Skin epidermis (tissue), 12 donors: ENCODE measurements at regions not wholly inside any gene's neighbourhood (a gene's known extent, or its start where the extent isn't known, plus 50 kb on each side); places are given as distances from the start of the nearest gene placed in this dataset.
"Not testable (repeated sequence)": the region's sequence is repeated elsewhere in the genome, so short reads cannot be mapped to it uniquely, and the experiment has no call there.

ENCODE experiments used
- H3K27ac ChIP-seq, 21 experiments: fragments of 200-600 bp; sonication (generic) in 11 of 21; one replicate each; pipeline ENCODE4 v1.5.0; 2020; ENCODE audit warnings: mild to moderate bottlenecking in 3 of 21, inconsistent platforms in 2 of 21, moderate library complexity in 2 of 21
- H3K4me3 ChIP-seq, 7 experiments: fragments of 200-600 bp; sonication (generic) in 2 of 7; one replicate each; pipeline ENCODE4 v1.5.0; 2020; ENCODE audit warnings: inconsistent platforms in 2 of 7, mild to moderate bottlenecking in 2 of 7, moderate library complexity in 1 of 7

- Histone ChIP-seq H3K27ac (no peak overlapping the region), H3K4me3 (no peak overlapping the region)
Measured at GRCh38 chr2:187084524-187084923, 235.6 kb upstream of the ZSWIM2 start.

DNA sequence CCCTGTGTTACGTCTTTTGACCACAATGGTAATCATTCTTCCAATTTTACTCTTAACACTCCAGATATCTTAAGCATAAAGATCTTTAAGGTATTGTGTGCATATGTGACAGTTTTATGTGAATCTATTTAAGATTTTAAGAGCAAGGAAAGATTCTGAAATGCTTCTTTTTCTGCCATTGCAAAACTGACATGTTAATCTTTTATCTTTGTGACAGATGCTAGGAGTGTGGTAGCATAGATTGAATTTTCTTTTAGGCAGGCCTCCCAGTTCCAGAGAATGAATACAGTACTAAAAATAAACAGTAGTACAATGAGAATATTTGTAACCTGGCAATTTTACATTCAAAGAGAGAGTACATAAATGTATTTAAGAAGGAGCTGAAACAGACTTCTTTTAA lies 232.5 kb upstream of the ZSWIM2 start:
- Histone ChIP-seq H3K4me3 (no peak overlapping the region), H3K27ac (no peak overlapping the region)

DNA sequence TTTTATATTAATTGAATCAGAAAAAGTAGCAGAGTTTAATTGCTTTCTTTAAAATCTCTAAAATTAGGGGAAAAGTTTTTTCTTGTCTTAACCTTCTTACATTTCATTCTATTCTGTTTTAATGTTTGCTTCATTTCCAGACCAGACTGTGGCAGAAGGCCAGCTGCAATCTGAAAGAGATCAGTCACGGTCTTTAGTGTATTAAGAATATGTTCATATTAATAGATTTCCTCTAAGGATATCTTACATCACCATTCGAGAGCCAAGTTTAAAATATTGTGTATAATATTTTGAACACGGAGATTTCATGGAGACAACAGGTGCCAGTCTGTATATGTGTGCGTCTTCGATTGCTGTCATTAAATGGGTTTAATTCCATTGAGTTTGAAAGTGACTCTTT lies 230.9 kb upstream of the ZSWIM2 start:
- Histone ChIP-seq H3K4me3 (no peak overlapping the region), H3K27ac (no peak overlapping the region)

DNA sequence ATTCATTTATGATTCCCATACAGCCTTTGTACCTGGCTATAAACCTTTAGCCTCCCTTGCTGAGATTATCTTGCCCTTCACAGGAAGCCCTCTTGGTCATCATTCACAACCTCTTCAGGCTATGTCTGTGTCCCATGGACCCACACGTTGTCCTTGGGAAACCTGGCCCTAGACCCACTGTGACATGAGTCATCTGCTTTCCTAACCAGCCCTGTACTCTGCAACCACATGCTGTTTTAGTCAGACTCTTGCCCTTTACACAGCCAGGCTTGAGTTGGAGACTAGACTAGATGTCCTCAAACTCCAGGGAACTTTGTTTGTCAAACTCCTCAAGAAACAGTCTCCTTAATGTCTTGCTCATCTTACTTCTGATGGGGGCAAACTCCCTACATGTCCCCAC lies 229.3 kb upstream of the ZSWIM2 start:
- no peak overlapping the region for H3K27ac ChIP-seq

DNA sequence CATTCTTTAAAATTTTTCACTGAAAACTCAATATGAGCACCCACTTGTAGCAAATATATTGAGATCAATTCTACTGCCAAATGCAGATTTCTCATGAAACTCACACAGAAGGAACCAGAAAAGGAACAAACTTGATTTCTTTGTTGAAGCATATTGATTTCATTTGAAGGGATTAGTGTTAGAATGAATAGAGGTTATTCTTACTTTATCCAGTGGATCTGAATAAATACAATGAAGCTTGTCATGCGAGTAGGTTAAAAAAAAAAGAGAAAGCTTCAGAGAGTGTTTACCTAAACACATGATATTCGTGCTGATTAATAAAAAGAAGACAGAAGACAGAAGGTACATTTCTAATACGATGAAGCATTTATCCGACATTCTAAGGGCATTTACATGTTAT lies 226.7 kb upstream of the ZSWIM2 start:
- Histone ChIP-seq H3K27ac (no peak overlapping the region), H3K4me3 (no peak overlapping the region)

More for the DNA sequence above, 229.3 kb upstream of the ZSWIM2 start:
- no peak overlapping the region for H3K4me3 ChIP-seq

DNA sequence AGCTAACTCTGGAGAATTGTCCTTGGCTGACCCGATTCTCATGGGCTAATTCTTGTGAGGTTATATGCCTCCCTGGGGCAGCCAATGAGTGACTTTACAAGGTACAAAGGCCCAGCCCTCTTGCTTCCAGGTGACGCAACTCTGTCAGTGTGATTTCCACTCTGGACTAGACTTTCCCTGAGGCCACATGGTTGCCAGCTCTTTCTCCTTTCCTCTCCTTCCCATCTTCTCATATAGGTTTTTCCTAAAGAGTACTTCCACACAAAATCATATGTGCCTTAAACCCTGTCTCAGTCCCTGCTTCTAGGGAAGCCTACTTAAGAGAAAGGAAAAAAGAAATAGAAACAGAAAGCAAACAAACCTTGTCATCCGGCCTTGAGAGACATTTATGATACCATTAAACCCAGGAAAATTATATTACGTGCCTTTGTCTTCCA lies 226.2 kb upstream of the ZSWIM2 start:
- Histone ChIP-seq H3K27ac (no peak overlapping the region), H3K4me3 (no peak overlapping the region)

DNA sequence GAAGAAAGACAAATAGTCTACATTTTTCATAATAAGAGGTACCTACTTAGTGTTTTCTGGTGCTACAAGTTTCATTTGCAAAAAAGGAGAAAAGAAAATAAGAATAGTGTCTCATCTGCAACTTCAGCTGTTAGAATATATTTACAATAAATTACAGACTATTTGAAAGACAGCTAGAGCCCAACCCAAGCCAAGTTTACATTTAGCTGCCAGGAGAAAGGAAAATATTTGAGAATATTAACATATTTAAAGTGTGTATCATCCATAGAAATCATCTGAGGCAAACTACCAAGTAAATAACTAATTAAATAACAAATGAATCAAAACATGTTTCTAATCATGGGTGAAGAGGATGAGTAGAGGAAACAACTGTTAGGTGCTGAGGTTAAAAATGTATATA lies 209.2 kb upstream of the ZSWIM2 start:
- no peak overlapping the region for H3K4me3 ChIP-seq
- no peak overlapping the region for H3K27ac ChIP-seq

DNA sequence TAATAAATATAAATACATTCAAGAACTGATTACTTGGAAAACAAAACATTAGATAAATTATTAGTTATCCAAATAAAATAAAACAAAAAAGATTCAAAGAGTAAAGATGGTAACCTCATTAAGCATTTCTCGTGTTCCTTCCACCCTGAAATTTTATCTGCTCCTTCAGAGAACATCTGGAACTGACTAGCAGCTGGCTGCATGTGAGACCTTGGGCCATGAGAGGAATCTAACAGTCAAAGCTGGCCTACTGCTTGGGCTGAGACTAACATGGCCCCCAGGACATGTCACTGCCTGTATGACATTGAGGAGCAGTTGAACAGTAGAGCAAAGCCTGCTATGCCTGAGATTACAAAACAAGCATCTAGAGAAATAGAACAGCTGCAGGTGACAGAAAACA lies 208.5 kb upstream of the ZSWIM2 start:
- no peak overlapping the region for H3K4me3 ChIP-seq
- no peak overlapping the region for H3K27ac ChIP-seq

- Histone ChIP-seq H3K4me3 (no peak overlapping the region), H3K27ac (no peak overlapping the region)
Measured at GRCh38 chr2:187056416-187057334, 207.7 kb upstream of the ZSWIM2 start.

DNA sequence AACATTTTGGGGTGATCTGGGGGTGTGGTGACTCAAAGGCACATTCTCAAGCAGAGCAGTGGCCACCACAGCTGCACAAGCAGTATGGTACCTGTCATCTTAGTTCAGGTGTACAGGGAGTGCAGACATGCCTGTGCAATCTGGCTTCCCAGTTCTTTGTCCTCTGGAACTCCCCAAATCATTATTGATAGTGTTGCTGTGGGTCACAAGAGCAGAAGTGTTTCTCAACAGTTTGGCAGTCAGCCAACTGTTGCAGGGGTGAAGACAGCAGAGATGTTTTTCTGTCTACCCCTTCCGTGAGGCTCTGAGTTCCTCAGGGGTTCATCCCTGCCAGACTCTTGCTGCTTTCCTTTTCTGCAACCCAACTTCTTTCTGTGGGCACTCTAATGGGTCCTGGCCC lies 206.5 kb upstream of the ZSWIM2 start:
- no peak overlapping the region for H3K27ac ChIP-seq
- no peak overlapping the region for H3K4me3 ChIP-seq

GRCh38 chr2:187054501-187055319 lies 205.7 kb upstream of the ZSWIM2 start:
- no peak overlapping the region for H3K4me3 ChIP-seq
- H3K27ac ChIP-seq: no peak overlapping the region

GRCh38 chr2:187051350-187051749 lies 202.4 kb upstream of the ZSWIM2 start:
- H3K27ac ChIP-seq: no peak overlapping the region
- no peak overlapping the region for H3K4me3 ChIP-seq

DNA sequence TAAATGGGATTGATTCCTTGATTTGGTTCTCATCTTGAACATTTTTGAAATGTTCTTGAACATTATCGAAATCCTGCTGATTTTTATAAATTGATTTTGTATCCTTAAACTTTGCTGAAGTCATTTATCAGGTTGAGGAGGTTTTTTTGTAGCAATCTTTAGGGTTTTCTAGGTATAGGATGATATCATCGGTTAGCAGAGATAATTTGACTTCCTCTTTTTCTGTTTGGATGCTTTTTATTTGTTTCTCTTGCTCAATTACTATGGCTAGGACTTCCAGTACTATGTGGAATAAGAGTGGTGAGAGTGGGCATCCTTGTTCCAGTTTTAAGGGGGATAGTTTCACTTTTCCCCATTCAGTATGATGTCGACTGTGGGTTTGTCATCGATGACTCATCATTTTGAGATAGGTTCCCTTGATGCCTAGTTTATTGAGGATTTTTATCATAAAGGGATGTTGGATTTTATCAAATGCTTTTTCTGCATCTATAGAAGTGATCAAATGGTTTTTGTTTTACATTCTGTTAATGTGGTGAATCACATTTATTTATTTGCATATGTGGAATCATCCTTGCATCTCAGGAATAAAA lies 201.5 kb upstream of the ZSWIM2 start:
- Histone ChIP-seq H3K27ac (no peak overlapping the region), H3K4me3 (no peak overlapping the region)

DNA sequence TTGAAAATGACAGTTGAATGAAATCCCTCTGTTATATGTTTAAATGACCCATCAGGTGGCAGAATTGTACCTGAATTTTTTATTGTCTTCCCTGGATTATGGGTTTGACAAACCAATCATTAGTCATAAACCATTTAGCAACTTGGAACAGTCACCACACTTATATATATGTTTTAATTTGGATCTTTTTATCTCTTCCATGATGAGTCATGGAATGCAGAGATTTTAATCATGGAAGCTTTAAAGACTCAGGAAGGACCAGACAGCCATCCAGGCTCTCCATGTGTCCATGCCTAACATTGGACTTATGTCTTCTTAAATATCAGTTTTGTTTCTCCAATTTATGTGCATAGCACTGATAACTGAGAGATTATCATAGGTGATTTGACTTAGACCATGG lies 188.3 kb upstream of the ZSWIM2 start:
- Histone ChIP-seq H3K27ac (no peak overlapping the region), H3K4me3 (no peak overlapping the region)

DNA sequence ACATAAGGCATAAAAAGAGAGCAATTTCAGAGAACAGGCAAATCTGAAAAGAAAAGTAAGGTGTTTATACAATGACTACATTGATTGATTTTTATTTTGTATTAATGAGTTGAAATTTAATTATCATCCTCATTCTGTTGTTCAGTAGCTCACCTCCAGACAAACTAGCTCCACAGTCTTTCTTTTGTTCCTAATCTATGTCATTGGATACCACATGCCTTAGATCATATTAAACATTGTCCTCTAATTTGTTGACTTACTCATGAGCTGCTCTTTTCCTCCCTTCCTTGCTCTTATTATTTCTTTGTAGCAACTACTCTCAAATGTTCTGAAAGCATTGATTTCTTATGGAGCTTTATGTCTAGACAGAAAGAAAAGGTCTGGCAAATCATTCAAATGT lies 185.5 kb upstream of the ZSWIM2 start:
- H3K4me3 ChIP-seq: no peak overlapping the region
- no peak overlapping the region for H3K27ac ChIP-seq

DNA sequence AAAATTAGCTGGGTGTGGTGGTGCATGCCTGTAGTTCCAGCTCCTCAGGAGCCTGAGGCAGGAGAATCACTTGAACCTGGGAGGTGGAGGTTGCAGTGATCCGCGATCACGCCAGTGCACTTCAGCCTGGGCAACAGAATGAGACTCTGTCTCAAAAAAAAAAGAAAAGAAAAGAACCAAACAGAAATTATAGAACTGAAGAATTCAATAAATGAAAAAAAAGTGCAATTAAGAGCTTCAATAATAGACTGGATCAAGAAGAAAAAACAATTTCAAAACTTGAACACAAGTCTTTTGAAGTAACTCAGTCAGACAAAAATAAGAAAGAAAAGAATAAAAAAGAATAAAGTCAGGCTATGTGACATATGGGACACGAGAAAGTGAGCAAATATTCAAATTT lies 175.8 kb upstream of the ZSWIM2 start:
- no peak overlapping the region for H3K27ac ChIP-seq

DNA sequence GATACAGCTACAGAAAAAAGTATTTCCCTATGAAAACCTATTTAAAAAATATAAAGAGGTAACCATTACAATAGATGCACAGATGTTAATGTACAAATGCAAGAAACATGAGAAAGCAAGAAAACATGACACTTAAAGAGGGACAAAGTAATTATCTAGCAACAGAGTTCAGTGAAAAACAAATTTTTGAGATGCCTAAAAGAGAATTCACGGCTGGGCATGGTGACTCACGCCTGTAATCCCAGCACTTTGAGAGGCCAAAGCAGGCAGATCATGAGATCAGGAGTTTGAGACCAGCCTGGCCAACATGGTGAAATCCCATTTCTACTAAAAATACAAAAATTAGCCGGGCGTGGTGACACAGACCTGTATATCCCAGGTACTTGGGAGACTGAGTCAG lies 175.0 kb upstream of the ZSWIM2 start:
- not testable (repeated sequence) for H3K4me3 ChIP-seq, H3K27ac ChIP-seq

More for the DNA sequence above, 175.8 kb upstream of the ZSWIM2 start:
- no peak overlapping the region for H3K4me3 ChIP-seq

DNA sequence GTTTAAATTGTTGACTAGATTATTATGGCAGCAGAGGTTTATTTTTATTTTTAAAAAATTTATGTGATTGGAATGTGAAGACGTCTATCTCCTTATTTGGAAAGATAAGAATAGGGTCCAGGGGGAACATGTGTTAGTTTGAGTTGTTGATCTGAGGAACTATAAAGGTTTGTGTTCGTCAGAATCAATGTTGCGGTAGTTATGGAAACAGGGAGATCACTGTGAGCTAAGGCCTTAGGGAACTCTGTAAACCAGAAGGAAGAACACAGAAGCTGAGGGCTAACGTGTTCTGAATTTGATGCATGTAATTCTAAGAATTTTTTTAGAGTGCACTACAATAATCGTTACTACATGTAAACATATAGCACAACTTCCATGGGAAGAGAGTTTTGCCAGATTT lies 168.5 kb upstream of the ZSWIM2 start:
- H3K27ac ChIP-seq: no peak overlapping the region
- H3K4me3 ChIP-seq: no peak overlapping the region

GRCh38 chr2:187013058-187013457 lies 164.1 kb upstream of the ZSWIM2 start:
- no peak overlapping the region for H3K4me3 ChIP-seq
- no peak overlapping the region for H3K27ac ChIP-seq

DNA sequence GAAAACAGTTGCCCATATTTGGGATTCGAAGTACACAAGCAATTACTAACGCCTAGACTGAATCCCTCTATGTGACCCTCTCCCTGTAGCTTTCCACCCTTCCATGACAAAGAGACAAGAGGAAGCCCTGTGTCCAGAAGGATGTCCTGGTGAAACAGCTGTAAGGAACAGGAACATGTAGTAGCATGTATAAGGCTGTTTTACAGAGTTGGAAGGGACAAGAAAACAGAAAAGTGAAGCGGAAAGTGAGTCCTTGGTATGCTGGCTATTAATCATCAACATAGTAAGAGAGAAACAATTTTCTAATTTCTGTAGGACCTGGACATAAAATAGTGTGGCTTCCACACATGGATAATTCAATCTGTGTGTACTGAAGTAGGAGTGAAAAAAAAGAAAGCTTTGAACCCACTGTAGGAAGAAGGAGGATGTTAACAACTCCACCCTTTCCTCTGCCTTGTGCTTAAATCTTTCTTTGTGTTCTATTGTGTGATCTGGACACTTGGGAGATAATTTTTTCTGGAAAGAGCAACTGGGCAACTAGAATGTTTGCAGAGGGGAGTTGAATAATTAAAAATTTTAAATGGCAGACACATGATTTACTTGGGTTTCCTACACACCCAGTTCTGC lies 162.3 kb upstream of the ZSWIM2 start:
- H3K4me3 ChIP-seq: no peak overlapping the region

More for the DNA sequence above, 162.3 kb upstream of the ZSWIM2 start:
- H3K27ac ChIP-seq: no peak overlapping the region
